MM.1S (cell line): ENCODE measurements at regions not wholly inside any gene's neighbourhood (a gene's known extent, or its start where the extent isn't known, plus 50 kb on each side); places are given as distances from the start of the nearest gene placed in this dataset.
"Not testable (repeated sequence)": the region's sequence is repeated elsewhere in the genome, so short reads cannot be mapped to it uniquely, and the experiment has no call there.

Source experiments
- DNase-seq: peaks from one replicate; pipeline ENCODE4 v3.0.0-alpha.2; 2015
- H2AFZ ChIP-seq: fragments of 300-600 bp; sonication (generic); 2 replicates; pipeline ENCODE4 v1.6.0; 2016; ENCODE audit warnings: antibody characterized with exemption, low read length
- H3F3A ChIP-seq: fragments of 300-600 bp; sonication (generic); 2 replicates; pipeline ENCODE4 v1.6.1; 2016; ENCODE audit warnings: mild to moderate bottlenecking, antibody characterized with exemption, low read length, moderate library complexity, mixed read lengths; ENCODE audit not compliant: insufficient read depth
- H3K27ac ChIP-seq: fragments of 300-600 bp; sonication (generic); 2 replicates; pipeline ENCODE4 v1.5.1; 2016; ENCODE audit warnings: mild to moderate bottlenecking, low read length
- H3K27me3 ChIP-seq: fragments of 300-600 bp; sonication (generic); replicated peaks from 2 replicates; pipeline ENCODE4 v1.6.0; 2016; ENCODE audit warnings: low read length; ENCODE audit not compliant: insufficient read depth
- H3K36me3 ChIP-seq: fragments of 300-600 bp; sonication (generic); replicated peaks from 2 replicates; pipeline ENCODE4 v1.6.1; 2016; ENCODE audit warnings: mild to moderate bottlenecking, low read length, mixed read lengths; ENCODE audit not compliant: insufficient read depth
- H3K4me1 ChIP-seq: fragments of 300-600 bp; sonication (generic); 2 replicates; pipeline ENCODE4 v1.6.1; 2016; ENCODE audit warnings: low read length, mixed read lengths
- H3K4me2 ChIP-seq: fragments of 300-600 bp; sonication (generic); 2 replicates; pipeline ENCODE4 v1.6.0; 2016; ENCODE audit warnings: low read depth, low read length
- H3K4me3 ChIP-seq: fragments of 300-600 bp; sonication (generic); 2 replicates; pipeline ENCODE4 v1.5.1; 2016; ENCODE audit warnings: low read length, mixed read lengths
- H3K79me2 ChIP-seq: fragments of 300-600 bp; sonication (generic); 2 replicates; pipeline ENCODE4 v1.6.1; 2016; ENCODE audit warnings: mixed run types, low read length, mixed read lengths
- H3K9ac ChIP-seq: fragments of 300-600 bp; sonication (generic); 2 replicates; pipeline ENCODE4 v1.6.1; 2016; ENCODE audit warnings: low read length, mixed read lengths
- H3K9me2 ChIP-seq: fragments of 300-600 bp; sonication (generic); replicated peaks from 2 replicates; pipeline ENCODE4 v1.6.1; 2016; ENCODE audit warnings: mild to moderate bottlenecking, low read length, mixed read lengths; ENCODE audit not compliant: insufficient read depth
- H3K9me3 ChIP-seq: fragments of 300-600 bp; sonication (generic); replicated peaks from 2 replicates; pipeline ENCODE4 v1.6.1; 2016; ENCODE audit warnings: mild to moderate bottlenecking, low read length, mixed read lengths; ENCODE audit not compliant: insufficient read depth
- H4K20me1 ChIP-seq: fragments of 300-600 bp; sonication (generic); 2 replicates; pipeline ENCODE4 v1.6.1; 2016; ENCODE audit warnings: mild to moderate bottlenecking, low read length, moderate library complexity, mixed read lengths; ENCODE audit not compliant: insufficient read depth
- EZH2 ChIP-seq: fragments of 300-600 bp; sonication (generic); optimal IDR thresholded peaks from 2 replicates; pipeline ENCODE3; 2017; ENCODE audit warnings: low read depth, mild to moderate bottlenecking, antibody characterized with exemption, low read length, mixed read lengths
- EZH2phosphoT487 ChIP-seq: fragments of 300-600 bp; sonication (generic); IDR thresholded peaks from 2 replicates; pipeline ENCODE4 v1.6.1; 2018; ENCODE audit warnings: antibody characterized with exemption, low read length
- TF ChIP-seq, protein P1 (sequence below): fragments of 300-600 bp; sonication (generic); IDR thresholded peaks from 2 replicates; pipeline ENCODE4 v1.5.1; 2016; ENCODE audit warnings: antibody characterized with exemption, low read length, mixed read lengths

GRCh38 chr14:51357250-51357649 lies 117.2 kb downstream of the TMX1 start:
- Histone ChIP-seq H3F3A (no peaks in the 10 kb centered on the region), H3K4me1 (no peaks in the 10 kb centered on the region), H4K20me1 (no peaks in the 10 kb centered on the region), H3K27me3 (no peaks in the 10 kb centered on the region), H2AFZ (no peak overlapping the region), H3K9ac (no peak overlapping the region), H3K36me3 (no peaks in the 10 kb centered on the region), H3K9me3 (no peaks in the 10 kb centered on the region), H3K27ac (no peak overlapping the region), H3K79me2 (no peaks in the 10 kb centered on the region), H3K4me2 (no peak overlapping the region), H3K9me2 (no peaks in the 10 kb centered on the region), H3K4me3 (no peak overlapping the region)
- TF ChIP-seq EZH2phosphoT487 (no peak), EZH2 (no peak)
- TF ChIP-seq, protein P1, sequence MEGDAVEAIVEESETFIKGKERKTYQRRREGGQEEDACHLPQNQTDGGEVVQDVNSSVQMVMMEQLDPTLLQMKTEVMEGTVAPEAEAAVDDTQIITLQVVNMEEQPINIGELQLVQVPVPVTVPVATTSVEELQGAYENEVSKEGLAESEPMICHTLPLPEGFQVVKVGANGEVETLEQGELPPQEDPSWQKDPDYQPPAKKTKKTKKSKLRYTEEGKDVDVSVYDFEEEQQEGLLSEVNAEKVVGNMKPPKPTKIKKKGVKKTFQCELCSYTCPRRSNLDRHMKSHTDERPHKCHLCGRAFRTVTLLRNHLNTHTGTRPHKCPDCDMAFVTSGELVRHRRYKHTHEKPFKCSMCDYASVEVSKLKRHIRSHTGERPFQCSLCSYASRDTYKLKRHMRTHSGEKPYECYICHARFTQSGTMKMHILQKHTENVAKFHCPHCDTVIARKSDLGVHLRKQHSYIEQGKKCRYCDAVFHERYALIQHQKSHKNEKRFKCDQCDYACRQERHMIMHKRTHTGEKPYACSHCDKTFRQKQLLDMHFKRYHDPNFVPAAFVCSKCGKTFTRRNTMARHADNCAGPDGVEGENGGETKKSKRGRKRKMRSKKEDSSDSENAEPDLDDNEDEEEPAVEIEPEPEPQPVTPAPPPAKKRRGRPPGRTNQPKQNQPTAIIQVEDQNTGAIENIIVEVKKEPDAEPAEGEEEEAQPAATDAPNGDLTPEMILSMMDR: no peak
- no peak for DNase-seq

- Histone ChIP-seq H3K79me2 (no peaks in the 10 kb centered on the region), H3K9ac (no peak overlapping the region), H3F3A (no peaks in the 10 kb centered on the region), H2AFZ (no peak overlapping the region), H4K20me1 (no peaks in the 10 kb centered on the region), H3K36me3 (no peaks in the 10 kb centered on the region), H3K27ac (no peak overlapping the region), H3K4me1 (no peaks in the 10 kb centered on the region), H3K9me2 (no peaks in the 10 kb centered on the region), H3K4me2 (no peak overlapping the region), H3K4me3 (no peak overlapping the region), H3K9me3 (no peaks in the 10 kb centered on the region), H3K27me3 (no peaks in the 10 kb centered on the region)
- TF ChIP-seq, protein P1: no peak
- no peak for TF ChIP-seq EZH2
- TF ChIP-seq EZH2phosphoT487: no peak
- DNase-seq: no peak
Measured at GRCh38 chr14:51360592-51360991, 120.5 kb downstream of the TMX1 start.

GRCh38 chr14:51365241-51365965 lies 125.4 kb downstream of the TMX1 start:
- no peaks in the 10 kb centered on the region for H3K79me2 ChIP-seq
- H2AFZ ChIP-seq: no peak overlapping the region
- no peaks in the 10 kb centered on the region for H3K9me2 ChIP-seq
- no peaks in the 10 kb centered on the region for H3K27me3 ChIP-seq
- no peak overlapping the region for H3K4me2 ChIP-seq
- H4K20me1 ChIP-seq: no peaks in the 10 kb centered on the region
- H3K36me3 ChIP-seq: no peaks in the 10 kb centered on the region
- no peak overlapping the region for H3K27ac ChIP-seq
- H3K9ac ChIP-seq: no peak overlapping the region
- DNase-seq: no peak
- H3K4me1 ChIP-seq: no peaks in the 10 kb centered on the region
- TF ChIP-seq EZH2 (no peak), EZH2phosphoT487 (no peak)
- TF ChIP-seq, protein P1: no peak
- no peak overlapping the region for H3K4me3 ChIP-seq
- H3K9me3 ChIP-seq: no peaks in the 10 kb centered on the region
- no peaks in the 10 kb centered on the region for H3F3A ChIP-seq

DNA sequence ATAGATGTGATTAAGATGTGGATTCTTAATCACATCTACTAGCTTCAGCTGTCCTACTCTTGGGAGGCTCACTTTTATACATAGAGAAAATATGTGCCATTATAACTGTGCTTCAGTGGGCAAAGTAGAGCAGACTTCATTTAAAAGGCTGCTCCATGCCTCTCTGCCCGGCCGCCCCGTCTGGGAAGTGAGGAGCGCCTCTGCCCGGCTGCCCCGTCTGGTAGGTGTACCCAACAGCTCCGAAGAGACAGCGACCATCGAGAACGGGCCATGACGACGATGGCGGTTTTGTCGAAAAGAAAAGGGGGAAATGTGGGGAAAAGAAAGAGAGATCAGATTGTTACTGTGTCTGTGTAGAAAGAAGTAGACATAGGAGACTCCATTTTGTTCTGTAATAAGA lies 126.4 kb downstream of the TMX1 start:
- not testable (repeated sequence) for H3K27ac ChIP-seq, H3K27me3 ChIP-seq, H3K9ac ChIP-seq, H2AFZ ChIP-seq, H3K9me2 ChIP-seq, H3K9me3 ChIP-seq, H3K36me3 ChIP-seq, H3K79me2 ChIP-seq, H3K4me1 ChIP-seq, DNase-seq, H3F3A ChIP-seq, H3K4me3 ChIP-seq, H3K4me2 ChIP-seq, H4K20me1 ChIP-seq

- not testable (repeated sequence) for H4K20me1 ChIP-seq, H3K27ac ChIP-seq, H3K9me3 ChIP-seq, H3K79me2 ChIP-seq, H3K4me3 ChIP-seq, H3K9ac ChIP-seq, H3K4me1 ChIP-seq, H3K27me3 ChIP-seq, H3K36me3 ChIP-seq, H3K9me2 ChIP-seq, H2AFZ ChIP-seq, H3F3A ChIP-seq, H3K4me2 ChIP-seq, DNase-seq
Measured at GRCh38 chr14:51366866-51367599, 127.0 kb downstream of the TMX1 start.
